NB4 (cell line): ENCODE measurements at regions not wholly inside any gene's neighbourhood (a gene's known extent, or its start where the extent isn't known, plus 50 kb on each side); places are given as distances from the start of the nearest gene placed in this dataset.

Source experiments
- CTCF ChIP-seq: IDR thresholded peaks from one replicate; pipeline ENCODE4 v1.5.1; 2012; ENCODE audit warnings: low read depth, low read length
- POLR2A ChIP-seq: IDR thresholded peaks from 2 replicates; pipeline ENCODE4 v1.6.1; 2011; ENCODE audit warnings: mild to moderate bottlenecking; ENCODE audit not compliant: insufficient read length; ENCODE audit errors: extremely low read depth

- TF ChIP-seq CTCF, result no peak
- TF ChIP-seq POLR2A, result no peak
Observed at GRCh38 chr3:81326245-81326644, 435.2 kb downstream of the GBE1 start.
